Left lung (tissue), 4 donors: ENCODE measurements at regions not wholly inside any gene's neighbourhood (a gene's known extent, or its start where the extent isn't known, plus 50 kb on each side); places are given as distances from the start of the nearest gene placed in this dataset.

ENCODE experiments used
- ATAC-seq: fragments of 200-7000 bp; cut with Tn5 transposase; one replicate; pipeline ENCODE4 v1.9.1; 2020; ENCODE audit warnings: moderate library complexity
- DNase-seq, 4 donors: peaks; one replicate each; pipeline ENCODE4 v3.0.0-alpha.2; 2013 to 2020
- H3K27ac ChIP-seq, 2 donors: fragments of 200-600 bp; sonication (generic) in 1 of 2; one replicate each; pipeline versions ENCODE4 v1.5.0 to v1.8.0; 2020 to 2021
- H3K27me3 ChIP-seq, 2 donors: fragments of 200-600 bp; sonication (generic) in 1 of 2; one replicate each; pipeline versions ENCODE4 v1.5.0 to v1.8.0; 2020 to 2021
- H3K36me3 ChIP-seq, 2 donors: fragments of 200-600 bp; sonication (generic) in 1 of 2; one replicate each; pipeline versions ENCODE4 v1.5.0 to v1.8.0; 2020 to 2021
- H3K4me1 ChIP-seq, 2 donors: fragments of 200-600 bp; one replicate each; pipeline ENCODE4 v1.8.0; 2021
- H3K4me3 ChIP-seq, 2 donors: fragments of 200-600 bp; sonication (generic) in 1 of 2; one replicate each; pipeline versions ENCODE4 v1.5.0 to v1.8.0; 2020 to 2021; ENCODE audit warnings: mild to moderate bottlenecking in 1 of 2
- H3K9me3 ChIP-seq, 2 donors: fragments of 200-600 bp; sonication (generic) in 1 of 2; one replicate each; pipeline versions ENCODE4 v1.5.0 to v1.8.0; 2020 to 2021
- CTCF ChIP-seq, 2 donors: fragments of 200-600 bp; sonication (generic) in 1 of 2; IDR thresholded peaks; one replicate each; pipeline versions ENCODE4 v1.5.0 to v1.8.0; 2021; ENCODE audit warnings: antibody characterized with exemption in 2 of 2
- intact Hi-C, 2 donors: fragments of 100-400 bp; cut with DNase I; formaldehyde crosslinking; loops; one replicate each; pipeline versions ENCODE4 v1.11.2 to v1.14.2; 2022
- donor health status: DM: no; HTN: yes; CAD: no.
- donor health status: DM: no; HTN: no; CAD: no.

- no peak overlapping the region for H3K4me3 ChIP-seq
- TF ChIP-seq CTCF (IDR thresholded peaks at IDR 0.05): no peak
- H3K27ac ChIP-seq: no peak overlapping the region
- ATAC-seq: no peak
- peak in 1 of 4 donors; percentile 71 for DNase-seq
- no peaks in the 10 kb centered on the region for H3K36me3 ChIP-seq
- H3K4me1 ChIP-seq: peaks cover 0 to 5% of the 10 kb centered on the region in 2 donors
- no peaks in the 10 kb centered on the region for H3K9me3 ChIP-seq
- no peaks in the 10 kb centered on the region for H3K27me3 ChIP-seq
- intact Hi-C loops: no loop called here
These were observed 50.3 kb downstream of the PTGR3 start for GRCh38 chr18:75158465-75159237.

- intact Hi-C loops: no loop called here
- Histone ChIP-seq H3K4me3 (no peak overlapping the region), H3K4me1 (peaks cover 0 to 5% of the 10 kb centered on the region in 2 donors), H3K36me3 (no peaks in the 10 kb centered on the region), H3K9me3 (no peaks in the 10 kb centered on the region), H3K27me3 (no peaks in the 10 kb centered on the region), H3K27ac (no peak overlapping the region)
- no peak for TF ChIP-seq CTCF (IDR thresholded peaks at IDR 0.05)
- DNase-seq (peak in 1 of 4 donors; percentile 67), ATAC-seq (no peak)
These were observed 51.1 kb downstream of the PTGR3 start for GRCh38 chr18:75157851-75158250.

GRCh38 chr18:75157381-75157780 lies 51.6 kb downstream of the PTGR3 start:
- Histone ChIP-seq H3K4me1 (peaks cover 0 to 5% of the 10 kb centered on the region in 2 donors), H3K27ac (no peak overlapping the region), H3K36me3 (no peaks in the 10 kb centered on the region), H3K9me3 (no peaks in the 10 kb centered on the region), H3K4me3 (no peak overlapping the region), H3K27me3 (no peaks in the 10 kb centered on the region)
- no peak for TF ChIP-seq CTCF (IDR thresholded peaks at IDR 0.05)
- peak in 1 of 4 donors; percentile 58 for DNase-seq
- no peak for ATAC-seq
- intact Hi-C loops: no loop called here

- ATAC-seq: no peak
- intact Hi-C loops: no loop called here
- H3K4me1 ChIP-seq: peaks cover 0 to 5% of the 10 kb centered on the region in 2 donors
These were observed 52.1 kb downstream of the PTGR3 start for GRCh38 chr18:75156831-75157230.

More at GRCh38 chr18:75156831-75157230, 52.1 kb downstream of the PTGR3 start:
- no peak for TF ChIP-seq CTCF (IDR thresholded peaks at IDR 0.05)
- no peaks in the 10 kb centered on the region for H3K27me3 ChIP-seq
- H3K4me3 ChIP-seq: no peak overlapping the region
- H3K36me3 ChIP-seq: no peaks in the 10 kb centered on the region
- no peak overlapping the region for H3K27ac ChIP-seq
- no peak for DNase-seq
- peaks cover 0 to 5% of the 10 kb centered on the region in 2 donors for H3K9me3 ChIP-seq
